ENCODE measurements at regions not wholly inside any gene's neighbourhood (a gene's known extent, or its start where the extent isn't known, plus 50 kb on each side); places are given as distances from the start of the nearest gene placed in this dataset.

DNA sequence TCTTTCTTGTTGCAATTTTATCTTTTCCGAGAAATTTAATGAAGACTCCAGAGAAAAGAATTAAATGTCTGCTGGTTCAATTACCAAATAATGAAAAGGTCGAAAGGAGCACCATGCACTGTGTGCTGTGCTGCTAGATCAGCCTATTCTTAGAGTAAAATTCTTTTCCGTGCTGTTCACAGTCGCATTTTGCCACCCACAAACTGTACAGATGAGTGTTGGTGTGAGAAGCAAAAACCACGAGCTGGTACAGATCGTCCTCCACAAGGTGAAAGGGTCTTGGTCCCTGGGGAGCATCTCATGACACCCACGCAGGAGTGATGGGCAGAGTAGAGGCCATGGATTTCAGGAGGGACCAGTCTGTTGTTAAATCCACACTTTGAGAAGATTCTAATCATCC is 143.8 kb upstream of the PUM3 start:
- DNase-seq = no peak

GRCh38 chr9:2985343-2985742 is 141.4 kb upstream of the PUM3 start:
- no peak for DNase-seq

DNA sequence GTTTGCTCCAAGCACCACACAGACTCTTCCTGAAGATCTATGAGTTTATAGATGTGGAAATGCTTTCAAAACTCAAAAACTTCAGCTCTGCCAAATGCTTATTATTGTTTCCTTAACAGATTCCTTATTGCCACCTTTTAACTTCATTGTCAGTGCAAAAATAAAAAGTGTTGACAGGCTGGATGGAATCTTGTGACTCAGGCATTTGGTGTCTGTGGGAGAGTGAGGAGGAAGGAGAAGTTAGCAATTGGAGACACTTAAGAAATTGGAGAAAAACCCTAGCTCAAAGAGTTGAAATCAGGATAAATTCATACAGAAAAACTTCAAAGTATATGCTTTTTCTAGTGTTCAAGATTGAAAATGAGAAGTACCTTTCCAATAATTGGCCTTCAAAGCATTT is 140.6 kb upstream of the PUM3 start:
- no peak for DNase-seq

GRCh38 chr9:2979957-2980610 is 136.2 kb upstream of the PUM3 start:
- DNase-seq = no peak

DNA sequence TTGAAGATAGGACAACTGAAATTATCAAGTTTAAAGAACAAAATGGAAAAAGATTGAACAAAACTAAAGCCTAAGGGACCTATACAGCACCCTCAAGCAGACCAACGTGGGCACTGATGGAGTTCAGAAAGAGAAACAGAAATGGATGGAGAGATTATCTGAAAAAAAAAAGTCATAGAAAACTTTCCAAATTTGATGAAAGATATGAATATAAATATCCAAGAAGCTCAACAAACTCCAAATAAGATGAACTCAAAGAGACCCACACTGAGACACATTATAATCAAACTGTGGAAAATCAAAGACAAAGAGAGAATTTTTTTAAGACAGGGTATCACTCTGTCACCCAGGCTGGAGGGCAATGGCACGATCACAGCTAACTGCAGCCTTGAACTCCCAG is 128.6 kb upstream of the PUM3 start:
- DNase-seq = no peak

DNA sequence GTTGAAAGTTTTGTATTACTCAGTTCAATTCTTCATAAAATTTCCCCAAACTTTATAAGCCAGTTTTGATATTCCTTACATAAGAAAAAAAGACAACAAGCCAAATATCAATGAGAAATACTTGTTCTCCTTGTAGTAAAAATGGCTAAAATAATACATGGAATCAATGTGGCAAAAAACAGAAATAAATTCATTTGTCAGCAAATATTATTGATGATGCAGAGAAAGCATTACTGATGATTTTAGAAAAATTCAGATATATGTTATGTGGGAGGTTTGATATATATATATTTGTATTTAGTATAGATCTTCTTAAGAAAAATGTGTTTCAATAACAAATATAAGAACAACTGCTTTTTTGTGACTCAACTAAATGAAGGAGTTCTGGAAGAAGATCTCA is 127.0 kb upstream of the PUM3 start:
- DNase-seq = no peak

- no peak for DNase-seq
Observed at GRCh38 chr9:2967766-2968165, 123.9 kb upstream of the PUM3 start.

- DNase-seq = no peak
Observed at GRCh38 chr9:2966565-2967300, 122.8 kb upstream of the PUM3 start.

- DNase-seq = no peak
Observed at GRCh38 chr9:2964470-2964869, 120.6 kb upstream of the PUM3 start.

- no peak for DNase-seq
Observed at GRCh38 chr9:2963307-2963706, 119.4 kb upstream of the PUM3 start.

- DNase-seq = no peak
Observed at GRCh38 chr9:2962471-2963172, 118.7 kb upstream of the PUM3 start.

DNA sequence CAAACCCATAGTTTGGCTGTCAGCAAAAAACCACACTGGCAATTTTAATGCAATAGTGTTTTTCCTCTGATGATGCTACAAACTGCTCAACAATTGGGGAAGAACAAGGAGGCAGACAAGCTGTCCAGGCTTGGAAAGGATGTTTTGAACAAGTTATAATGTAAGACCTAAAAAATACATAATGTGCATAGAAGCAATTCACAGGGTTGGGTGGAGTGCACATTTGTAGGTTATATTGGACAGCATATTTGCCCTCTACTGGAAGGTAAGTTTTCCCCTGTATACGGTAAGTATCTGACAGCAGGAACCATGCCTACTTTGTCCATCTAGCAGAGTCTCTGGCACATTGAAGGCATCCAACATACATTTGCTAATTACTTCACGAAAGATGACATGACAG is 114.3 kb upstream of the PUM3 start:
- DNase-seq = no peak

DNA sequence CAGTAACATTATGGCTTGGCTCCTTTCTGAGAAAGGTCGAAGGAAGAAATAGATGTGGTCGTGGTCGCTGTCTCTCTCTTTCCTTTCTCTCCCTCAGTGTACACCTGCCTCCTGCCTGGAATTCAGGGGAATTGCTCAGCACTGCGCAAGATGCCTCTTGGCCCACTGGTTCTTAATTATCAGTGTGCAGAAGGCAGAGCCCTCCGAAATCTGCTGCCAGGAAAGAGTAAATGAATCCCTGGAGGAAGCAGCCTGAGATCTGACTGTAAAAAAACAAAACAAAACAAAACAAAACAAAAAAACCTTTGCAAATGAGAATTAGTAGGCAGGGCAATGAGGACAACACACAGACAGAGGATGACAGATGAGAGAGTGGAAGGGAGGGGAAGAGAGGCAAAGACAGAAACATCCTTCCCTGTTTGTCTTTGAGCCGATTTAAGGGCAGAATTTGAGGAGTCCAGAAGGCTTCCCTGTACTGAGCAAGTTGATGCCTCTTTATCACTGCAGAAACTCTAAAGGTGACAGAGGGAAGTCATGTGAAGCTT is 113.8 kb upstream of the PUM3 start:
- DNase-seq = no peak

GRCh38 chr9:2955575-2955974 is 111.7 kb upstream of the PUM3 start:
- DNase-seq = no peak

DNA sequence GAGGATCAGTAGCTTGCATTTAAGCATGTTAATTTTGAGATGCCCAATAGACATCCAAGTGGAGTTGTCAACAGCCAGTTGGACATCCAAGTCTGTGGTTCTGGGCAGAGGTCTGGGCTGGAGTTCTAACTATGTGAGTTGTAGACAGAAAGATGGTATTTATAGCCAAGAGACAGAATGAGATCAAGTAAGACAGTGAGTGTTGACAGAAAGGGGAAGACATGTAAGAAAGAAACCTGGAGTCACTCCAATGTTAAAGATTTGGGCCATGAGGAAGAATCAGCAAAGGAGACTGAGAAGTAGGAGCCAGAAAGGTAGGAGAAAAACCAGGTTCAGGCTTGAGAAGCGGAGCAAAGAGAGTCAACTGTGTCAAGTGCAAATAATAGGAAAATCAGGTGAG is 95.5 kb upstream of the PUM3 start:
- DNase-seq = no peak

GRCh38 chr9:2936221-2936620 is 92.3 kb upstream of the PUM3 start:
- no peak for DNase-seq

GRCh38 chr9:2934883-2935282 is 91.0 kb upstream of the PUM3 start:
- no peak for DNase-seq

GRCh38 chr9:2934241-2934650 is 90.4 kb upstream of the PUM3 start:
- no peak for DNase-seq

GRCh38 chr9:2933165-2934095 is 89.5 kb upstream of the PUM3 start:
- no peak for DNase-seq

- no peak for DNase-seq
Observed at GRCh38 chr9:2928411-2928810, 84.5 kb upstream of the PUM3 start.

DNA sequence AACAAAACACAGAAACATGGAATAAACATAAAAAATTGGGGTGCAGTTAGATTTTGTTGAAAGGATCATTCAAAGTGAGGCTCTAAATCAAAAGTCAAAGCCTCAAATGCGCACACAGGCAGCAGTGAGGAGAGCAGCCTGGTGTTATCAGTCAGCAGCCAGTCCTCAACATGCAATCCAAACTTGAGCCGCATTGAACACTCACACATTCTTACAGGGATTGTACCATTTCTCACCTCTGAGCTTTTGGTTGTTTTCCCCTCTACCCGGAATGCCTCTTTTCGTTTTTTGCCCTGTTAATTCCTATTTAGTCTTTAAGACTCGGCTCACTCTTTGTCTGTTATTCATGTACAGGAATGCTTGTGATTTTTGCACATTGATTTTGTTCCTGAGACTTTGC is 81.1 kb upstream of the PUM3 start:
- DNase-seq = no peak

- DNase-seq = no peak
Observed at GRCh38 chr9:2924380-2924768, 80.5 kb upstream of the PUM3 start.
